ENCODE measurements at regions not wholly inside any gene's neighbourhood (a gene's known extent, or its start where the extent isn't known, plus 50 kb on each side); places are given as distances from the start of the nearest gene placed in this dataset.

GRCh38 chrX:134148172-134148692 is 88.8 kb upstream of the CCDC160 start:
- Histone ChIP-seq H3K36me3 (no peaks in the 10 kb centered on the region), H3K4me3 (ENCODE audit: low read depth in 1 of 2, low read length in 1 of 2) (no peak overlapping the region), H3K27me3 (no peaks in the 10 kb centered on the region), H3K27ac (no peak overlapping the region), H3K9me3 (no peaks in the 10 kb centered on the region), H3K4me1 (ENCODE audit: control insufficient read depth in 1 of 2, insufficient read depth in 1 of 2, low read depth in 1 of 2, low read length in 1 of 2) (no peaks in the 10 kb centered on the region)
- TF ChIP-seq CTCF (IDR thresholded peaks at IDR 0.05): no peak

- H3K36me3 ChIP-seq: no peaks in the 10 kb centered on the region
- no peak for TF ChIP-seq CTCF (IDR thresholded peaks at IDR 0.05)
- H3K9me3 ChIP-seq: no peaks in the 10 kb centered on the region
- no peak overlapping the region for H3K27ac ChIP-seq
- peaks cover 15% of the 10 kb centered on the region for H3K27me3 ChIP-seq
- no peak overlapping the region for H3K4me3 ChIP-seq (ENCODE audit: low read depth in 1 of 2, low read length in 1 of 2)
- H3K4me1 ChIP-seq (ENCODE audit: control insufficient read depth in 1 of 2, insufficient read depth in 1 of 2, low read depth in 1 of 2, low read length in 1 of 2): no peaks in the 10 kb centered on the region
Measured at GRCh38 chrX:134158821-134159512, 78.0 kb upstream of the CCDC160 start.

DNA sequence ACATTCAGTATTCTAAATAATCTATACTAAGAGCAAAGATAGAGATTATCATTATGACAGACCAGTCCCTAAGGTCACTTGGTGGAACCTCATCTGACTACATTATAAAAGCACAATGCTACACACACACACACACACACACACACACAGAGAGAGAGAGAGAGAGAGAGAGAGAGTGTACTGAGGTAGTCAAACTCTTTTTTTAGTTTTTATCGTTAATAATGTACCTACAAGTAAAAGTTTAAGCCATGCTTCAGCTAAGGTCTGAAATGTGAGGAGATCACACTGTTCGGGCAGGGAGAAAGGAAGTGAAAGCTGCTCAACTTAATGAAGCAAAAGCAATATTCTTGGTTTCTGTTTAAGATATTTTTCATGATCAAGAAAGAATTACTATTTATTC is 75.8 kb upstream of the CCDC160 start:
- no peak for TF ChIP-seq CTCF (IDR thresholded peaks at IDR 0.05)
- Histone ChIP-seq H3K9me3 (no peaks in the 10 kb centered on the region), H3K4me3 (ENCODE audit: low read depth in 1 of 2, low read length in 1 of 2) (no peak overlapping the region), H3K27ac (no peak overlapping the region), H3K27me3 (peaks cover 29% of the 10 kb centered on the region), H3K4me1 (ENCODE audit: control insufficient read depth in 1 of 2, insufficient read depth in 1 of 2, low read depth in 1 of 2, low read length in 1 of 2) (no peaks in the 10 kb centered on the region), H3K36me3 (no peaks in the 10 kb centered on the region)

- Histone ChIP-seq H3K4me3 (ENCODE audit: low read depth in 1 of 2, low read length in 1 of 2) (no peak overlapping the region), H3K9me3 (no peaks in the 10 kb centered on the region), H3K27me3 (peaks cover 35% of the 10 kb centered on the region), H3K4me1 (ENCODE audit: control insufficient read depth in 1 of 2, insufficient read depth in 1 of 2, low read depth in 1 of 2, low read length in 1 of 2) (no peaks in the 10 kb centered on the region), H3K36me3 (no peaks in the 10 kb centered on the region), H3K27ac (no peak overlapping the region)
- no peak for TF ChIP-seq CTCF (IDR thresholded peaks at IDR 0.05)
Measured at GRCh38 chrX:134162032-134162431, 75.0 kb upstream of the CCDC160 start.

DNA sequence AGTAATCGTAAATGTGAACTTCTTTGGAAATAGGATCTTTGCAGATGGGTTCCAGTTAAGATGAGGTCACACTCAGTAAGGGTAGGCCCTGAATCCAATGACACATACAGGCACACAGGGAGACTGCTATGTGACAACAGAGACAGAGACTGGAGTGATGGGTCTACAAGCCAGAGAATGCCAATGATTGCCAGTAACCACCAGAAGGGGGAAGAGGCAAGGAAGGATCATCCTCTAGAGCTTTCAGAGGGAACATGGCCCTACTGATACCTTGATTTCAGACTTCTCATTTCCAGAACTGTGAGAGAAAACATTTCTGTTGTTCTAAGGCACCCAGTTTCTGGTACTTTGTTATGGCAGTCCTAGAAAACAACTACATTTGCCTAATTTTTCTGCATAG is 73.1 kb upstream of the CCDC160 start:
- Histone ChIP-seq H3K4me3 (ENCODE audit: low read depth in 1 of 2, low read length in 1 of 2) (no peak overlapping the region), H3K4me1 (ENCODE audit: control insufficient read depth in 1 of 2, insufficient read depth in 1 of 2, low read depth in 1 of 2, low read length in 1 of 2) (no peaks in the 10 kb centered on the region), H3K9me3 (no peaks in the 10 kb centered on the region), H3K27me3 (peaks cover 38% of the 10 kb centered on the region), H3K36me3 (no peaks in the 10 kb centered on the region), H3K27ac (no peak overlapping the region)
- TF ChIP-seq CTCF (IDR thresholded peaks at IDR 0.05): no peak

Data from neutrophil (primary cell).